ENCODE measurements at regions not wholly inside any gene's neighbourhood (a gene's known extent, or its start where the extent isn't known, plus 50 kb on each side); places are given as distances from the start of the nearest gene placed in this dataset.

DNA sequence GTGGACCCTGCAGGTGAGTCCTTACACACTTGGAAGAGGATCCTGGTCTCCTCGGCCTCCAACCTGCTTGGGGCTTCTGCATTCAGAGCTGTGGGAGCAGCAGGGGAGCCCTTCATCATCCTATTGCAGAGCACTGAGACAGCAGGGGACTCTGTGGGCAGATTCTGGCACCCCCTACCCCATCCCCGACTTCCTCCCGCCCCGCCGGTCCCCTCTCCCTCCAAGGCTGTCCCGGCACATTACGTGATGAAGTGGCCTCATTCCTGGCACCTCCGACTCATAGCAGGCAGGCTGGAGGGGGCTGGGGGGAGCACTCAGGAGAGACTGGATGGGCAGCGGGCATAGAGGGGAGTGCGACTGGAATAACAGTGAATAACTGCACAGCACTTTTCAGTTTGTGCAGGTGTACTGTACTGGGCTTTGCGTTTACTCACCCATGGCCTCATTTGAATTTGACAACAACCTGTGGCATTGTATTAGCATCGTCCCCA, 394.1 kb downstream of the MATN1 start:
- WGBS, 2 donors = 83 to 84% methylated on average over 12 of the region's 12 CpGs
- Histone ChIP-seq H3K9me3 (ENCODE audit: control insufficient read depth in 2 of 2, insufficient read depth in 1 of 2, low read depth in 1 of 2, low read length in 1 of 2) (peaks cover 0 to 3% of the 10 kb centered on the region in 2 donors), H3K4me3 (ENCODE audit: low read depth in 1 of 2, low read length in 2 of 2) (no peak overlapping the region), H3K27ac (ENCODE audit: low read depth in 2 of 2, low read length in 1 of 2) (no peak overlapping the region), H3K4me1 (ENCODE audit: control insufficient read depth in 2 of 2, insufficient read depth in 2 of 2, low read length in 1 of 2) (no peaks in the 10 kb centered on the region), H3K27me3 (ENCODE audit: control insufficient read depth in 1 of 2, insufficient read depth in 2 of 2, low read length in 2 of 2) (no peaks in the 10 kb centered on the region), H3K36me3 (ENCODE audit: control insufficient read depth in 2 of 2, insufficient read depth in 2 of 2, low read length in 1 of 2) (no peaks in the 10 kb centered on the region)

DNA sequence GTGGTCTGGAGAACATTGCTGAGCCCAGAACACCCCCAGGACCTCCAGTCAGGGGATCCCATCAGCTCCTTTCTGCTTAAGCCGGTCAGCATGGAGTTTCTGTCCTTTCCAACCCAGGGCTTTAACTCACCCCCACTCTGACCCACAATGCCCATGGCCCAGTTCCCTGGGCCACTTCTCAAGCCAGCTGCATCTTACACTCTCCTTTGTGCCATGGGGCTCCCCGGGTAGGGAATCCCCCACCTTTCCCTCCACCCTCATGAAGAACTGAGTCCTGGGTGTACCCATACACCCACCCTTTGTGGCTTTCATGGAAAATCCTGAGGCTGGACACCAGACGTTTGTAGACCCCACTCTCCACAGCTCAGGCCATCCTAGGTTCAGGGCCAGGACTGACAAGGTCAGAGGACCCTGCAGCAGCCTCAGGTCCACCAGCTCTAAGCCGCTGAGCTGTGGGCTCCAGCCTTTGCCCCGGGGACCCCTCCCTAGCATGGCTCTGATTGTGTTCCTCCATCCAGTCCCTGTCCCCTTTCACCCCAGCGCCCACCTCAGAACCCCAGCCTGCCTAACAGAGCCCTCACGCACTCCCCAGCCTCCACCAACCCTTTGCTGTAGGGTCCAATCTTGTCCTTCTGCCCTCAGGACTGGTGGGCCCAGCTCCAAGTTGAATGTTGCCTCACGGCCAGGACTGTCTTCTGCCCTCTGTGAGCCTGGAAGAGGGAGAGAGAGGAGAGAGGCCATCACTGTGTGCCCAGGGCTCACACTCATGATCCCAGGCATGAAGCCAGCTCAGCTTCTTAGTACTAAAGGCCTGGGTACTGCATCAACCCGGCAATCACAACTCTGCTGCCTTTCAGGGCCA, 394.8 kb downstream of the MATN1 start:
- Histone ChIP-seq H3K4me3 (ENCODE audit: low read depth in 1 of 2, low read length in 2 of 2) (no peak overlapping the region), H3K36me3 (ENCODE audit: control insufficient read depth in 2 of 2, insufficient read depth in 2 of 2, low read length in 1 of 2) (no peaks in the 10 kb centered on the region), H3K4me1 (ENCODE audit: control insufficient read depth in 2 of 2, insufficient read depth in 2 of 2, low read length in 1 of 2) (no peaks in the 10 kb centered on the region), H3K9me3 (ENCODE audit: control insufficient read depth in 2 of 2, insufficient read depth in 1 of 2, low read depth in 1 of 2, low read length in 1 of 2) (peaks cover 0 to 3% of the 10 kb centered on the region in 2 donors), H3K27ac (ENCODE audit: low read depth in 2 of 2, low read length in 1 of 2) (no peak overlapping the region), H3K27me3 (ENCODE audit: control insufficient read depth in 1 of 2, insufficient read depth in 2 of 2, low read length in 2 of 2) (no peaks in the 10 kb centered on the region)
- WGBS, 2 donors = 77 to 79% methylated on average over 9 of the region's 9 CpGs

DNA sequence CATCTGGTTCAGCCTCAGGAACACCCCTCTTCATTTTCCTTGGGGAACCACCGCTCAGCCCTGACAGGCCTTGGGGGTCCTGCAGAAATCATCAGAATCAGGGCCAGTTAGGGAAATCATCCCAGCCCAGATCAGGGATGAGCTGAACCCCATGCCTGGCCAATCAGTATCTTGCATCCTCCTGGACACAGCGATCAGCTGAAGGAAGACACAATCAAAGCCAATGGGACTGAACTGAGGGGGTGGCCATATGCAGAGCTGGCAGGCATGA, 395.4 kb downstream of the MATN1 start:
- H3K4me1 ChIP-seq (ENCODE audit: control insufficient read depth in 2 of 2, insufficient read depth in 2 of 2, low read length in 1 of 2) = no peaks in the 10 kb centered on the region
- H3K36me3 ChIP-seq (ENCODE audit: control insufficient read depth in 2 of 2, insufficient read depth in 2 of 2, low read length in 1 of 2) = no peaks in the 10 kb centered on the region
- H3K27ac ChIP-seq (ENCODE audit: low read depth in 2 of 2, low read length in 1 of 2) = no peak overlapping the region
- 91 to 94% methylated on average over 2 of the region's 2 CpGs for WGBS, 2 donors
- H3K9me3 ChIP-seq (ENCODE audit: control insufficient read depth in 2 of 2, insufficient read depth in 1 of 2, low read depth in 1 of 2, low read length in 1 of 2) = peaks cover 0 to 3% of the 10 kb centered on the region in 2 donors
- no peaks in the 10 kb centered on the region for H3K27me3 ChIP-seq (ENCODE audit: control insufficient read depth in 1 of 2, insufficient read depth in 2 of 2, low read length in 2 of 2)
- no peak overlapping the region for H3K4me3 ChIP-seq (ENCODE audit: low read depth in 1 of 2, low read length in 2 of 2)

DNA sequence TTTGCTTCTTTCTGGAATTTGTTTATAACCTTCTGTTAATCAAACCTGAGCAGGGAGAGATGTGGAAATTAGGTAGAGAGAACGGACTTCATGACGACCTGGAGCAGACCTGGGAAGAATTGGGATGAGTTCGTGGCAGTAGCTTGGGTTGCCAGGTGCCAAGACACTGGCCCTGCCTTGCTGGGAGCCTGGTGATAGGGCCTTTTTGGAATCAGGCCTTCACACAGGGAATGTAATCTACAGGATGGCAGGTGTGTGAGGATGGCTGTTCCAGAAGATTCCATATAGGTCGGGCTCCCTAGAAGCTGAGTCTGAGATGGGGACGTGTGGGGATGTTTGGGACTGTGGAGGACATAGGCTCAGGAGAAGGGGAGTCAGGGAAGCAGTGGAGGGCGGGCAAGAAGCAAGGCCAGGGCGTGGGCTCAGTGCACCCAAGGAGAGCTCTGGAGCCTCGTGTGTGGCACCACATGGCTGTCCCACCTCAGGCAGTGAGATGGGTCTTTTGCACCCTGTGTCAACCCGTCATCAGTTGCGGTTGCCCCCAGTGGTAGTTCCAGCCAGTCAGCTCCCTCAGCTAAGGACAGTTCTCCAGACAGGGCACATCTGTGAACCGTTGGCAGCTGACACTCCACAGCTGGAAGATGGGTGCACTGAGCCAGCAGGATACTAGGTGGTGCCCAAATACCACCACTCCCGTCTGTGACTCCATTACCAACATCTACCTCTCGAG, 395.9 kb downstream of the MATN1 start:
- no peak overlapping the region for H3K27ac ChIP-seq (ENCODE audit: low read depth in 2 of 2, low read length in 1 of 2)

DNA sequence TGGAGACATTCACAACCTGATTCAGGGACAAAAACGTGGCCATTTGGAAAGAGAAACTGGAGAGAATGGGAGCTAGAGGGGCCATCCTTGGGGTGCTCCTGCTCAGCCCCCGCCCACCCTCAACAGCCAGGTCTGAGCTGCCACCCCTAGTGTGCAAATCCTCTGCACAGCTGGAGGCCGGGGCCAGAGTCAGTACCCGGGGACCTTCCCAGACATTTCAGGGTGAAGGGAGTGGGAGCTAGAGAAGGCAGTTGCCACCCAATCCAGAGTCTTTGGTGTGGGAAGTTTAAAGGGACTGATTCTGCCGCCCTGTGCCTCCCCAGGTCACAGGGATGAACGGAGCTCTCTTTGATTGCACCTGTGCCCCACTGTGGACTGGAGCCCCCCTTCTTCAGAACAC, 397.4 kb downstream of the MATN1 start:
- no peak overlapping the region for H3K4me3 ChIP-seq (ENCODE audit: low read depth in 1 of 2, low read length in 2 of 2)
- H3K4me1 ChIP-seq (ENCODE audit: control insufficient read depth in 2 of 2, insufficient read depth in 2 of 2, low read length in 1 of 2) = peaks cover 0 to 3% of the 10 kb centered on the region in 2 donors
- no peaks in the 10 kb centered on the region for H3K9me3 ChIP-seq (ENCODE audit: control insufficient read depth in 2 of 2, insufficient read depth in 1 of 2, low read depth in 1 of 2, low read length in 1 of 2)
- H3K36me3 ChIP-seq (ENCODE audit: control insufficient read depth in 2 of 2, insufficient read depth in 2 of 2, low read length in 1 of 2) = no peaks in the 10 kb centered on the region
- 71 to 73% methylated on average over 6 of the region's 6 CpGs for WGBS, 2 donors
- no peaks in the 10 kb centered on the region for H3K27me3 ChIP-seq (ENCODE audit: control insufficient read depth in 1 of 2, insufficient read depth in 2 of 2, low read length in 2 of 2)
- no peak overlapping the region for H3K27ac ChIP-seq (ENCODE audit: low read depth in 2 of 2, low read length in 1 of 2)

More for the DNA sequence above, 395.9 kb downstream of the MATN1 start:
- Histone ChIP-seq H3K27me3 (ENCODE audit: control insufficient read depth in 1 of 2, insufficient read depth in 2 of 2, low read length in 2 of 2) (no peaks in the 10 kb centered on the region), H3K9me3 (ENCODE audit: control insufficient read depth in 2 of 2, insufficient read depth in 1 of 2, low read depth in 1 of 2, low read length in 1 of 2) (peaks cover 0 to 3% of the 10 kb centered on the region in 2 donors), H3K36me3 (ENCODE audit: control insufficient read depth in 2 of 2, insufficient read depth in 2 of 2, low read length in 1 of 2) (no peaks in the 10 kb centered on the region), H3K4me3 (ENCODE audit: low read depth in 1 of 2, low read length in 2 of 2) (no peak overlapping the region), H3K4me1 (ENCODE audit: control insufficient read depth in 2 of 2, insufficient read depth in 2 of 2, low read length in 1 of 2) (no peaks in the 10 kb centered on the region)
- 75 to 76% methylated on average over 12 to 13 of the region's 13 CpGs for WGBS, 2 donors

DNA sequence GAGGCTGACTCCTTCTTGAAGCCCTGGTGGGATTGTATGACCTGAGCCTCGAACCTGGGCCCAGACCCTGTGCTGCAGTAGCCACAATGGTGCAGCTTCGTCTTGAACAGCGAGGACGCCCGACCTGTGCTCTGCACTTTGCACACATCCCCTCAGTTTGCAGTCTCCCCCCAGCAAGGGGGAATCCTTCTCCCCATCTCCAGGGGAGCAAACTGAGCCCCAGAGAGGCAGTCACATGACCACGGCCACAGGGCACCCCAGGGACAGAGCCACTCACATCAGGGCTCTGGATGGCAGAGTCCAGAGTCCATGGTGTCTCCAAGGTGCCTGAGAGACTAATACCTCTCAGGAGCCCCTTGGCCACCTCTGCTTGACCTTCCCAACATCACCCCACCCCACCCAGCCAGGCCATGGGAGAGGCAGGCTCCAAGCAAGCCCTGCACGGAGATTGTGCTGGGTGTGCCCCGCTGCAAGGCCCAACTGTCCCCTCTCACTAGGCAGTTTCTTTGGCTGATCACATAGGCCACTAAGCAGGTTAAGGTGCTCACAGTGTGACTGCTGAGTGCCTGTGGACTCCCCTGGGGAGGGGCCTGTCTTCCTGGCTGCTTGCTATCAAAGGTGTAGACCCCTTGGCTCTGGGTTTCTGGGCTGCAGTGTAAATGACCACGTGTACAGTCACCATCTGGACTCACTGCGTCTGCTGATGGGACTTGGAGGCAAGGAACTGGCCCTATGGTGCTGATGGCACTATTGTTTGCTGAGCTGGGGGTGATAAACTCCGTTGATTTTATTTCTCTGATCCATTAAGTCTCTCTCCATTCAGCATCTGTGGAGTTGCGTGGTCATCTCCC, 398.1 kb downstream of the MATN1 start:
- H3K4me1 ChIP-seq (ENCODE audit: control insufficient read depth in 2 of 2, insufficient read depth in 2 of 2, low read length in 1 of 2) = peaks cover 0 to 3% of the 10 kb centered on the region in 2 donors
- 78 to 83% methylated on average over 12 of the region's 12 CpGs for WGBS, 2 donors
- no peaks in the 10 kb centered on the region for H3K36me3 ChIP-seq (ENCODE audit: control insufficient read depth in 2 of 2, insufficient read depth in 2 of 2, low read length in 1 of 2)

DNA sequence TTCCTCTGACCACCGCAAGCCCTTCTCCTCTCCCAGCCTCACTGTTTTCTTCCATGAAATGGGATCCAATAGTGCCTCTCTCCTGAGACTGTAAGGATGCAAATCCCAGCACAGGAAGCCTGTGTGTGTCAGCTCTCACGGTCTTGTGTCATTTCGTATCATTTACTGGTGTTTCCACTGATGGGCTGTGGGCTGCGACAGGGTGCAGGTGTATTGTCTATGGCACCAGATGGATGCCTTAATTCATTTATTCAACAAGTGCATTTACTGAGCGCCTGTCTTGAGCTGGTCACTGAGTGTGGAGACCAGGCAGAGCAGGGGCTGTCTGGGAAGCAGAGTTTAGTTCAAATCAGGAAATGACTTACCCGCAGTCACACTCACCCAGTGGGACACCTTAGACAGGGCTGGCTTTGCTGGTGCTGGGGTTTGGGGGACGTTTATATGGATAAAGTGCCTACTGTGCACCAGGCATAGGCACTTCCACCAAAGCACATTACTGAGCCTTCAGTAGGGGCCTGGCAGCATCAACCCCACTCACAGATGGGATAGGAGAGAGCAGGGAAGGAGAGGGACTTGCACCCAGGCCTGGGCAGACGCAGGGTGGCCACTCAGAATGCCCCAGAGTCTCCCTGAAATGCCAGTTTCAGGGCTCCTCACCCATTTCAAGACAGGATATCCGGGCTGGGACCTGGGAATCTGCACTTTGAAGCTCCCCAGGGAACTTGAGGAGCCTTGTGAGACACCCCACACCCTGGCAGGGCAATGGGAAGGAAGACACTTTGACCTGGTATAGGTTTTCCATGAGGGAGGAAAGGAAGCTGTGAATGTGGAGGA, 398.9 kb downstream of the MATN1 start:
- no peaks in the 10 kb centered on the region for H3K27me3 ChIP-seq (ENCODE audit: control insufficient read depth in 1 of 2, insufficient read depth in 2 of 2, low read length in 2 of 2)
- no peak overlapping the region for H3K4me3 ChIP-seq (ENCODE audit: low read depth in 1 of 2, low read length in 2 of 2)
- WGBS, 2 donors = 75 to 81% methylated on average over 9 of the region's 9 CpGs
- no peak overlapping the region for H3K27ac ChIP-seq (ENCODE audit: low read depth in 2 of 2, low read length in 1 of 2)
- H3K9me3 ChIP-seq (ENCODE audit: control insufficient read depth in 2 of 2, insufficient read depth in 1 of 2, low read depth in 1 of 2, low read length in 1 of 2) = no peaks in the 10 kb centered on the region
- no peaks in the 10 kb centered on the region for H3K36me3 ChIP-seq (ENCODE audit: control insufficient read depth in 2 of 2, insufficient read depth in 2 of 2, low read length in 1 of 2)
- H3K4me1 ChIP-seq (ENCODE audit: control insufficient read depth in 2 of 2, insufficient read depth in 2 of 2, low read length in 1 of 2) = peaks cover 0 to 3% of the 10 kb centered on the region in 2 donors

More for the DNA sequence above, 398.1 kb downstream of the MATN1 start:
- Histone ChIP-seq H3K9me3 (ENCODE audit: control insufficient read depth in 2 of 2, insufficient read depth in 1 of 2, low read depth in 1 of 2, low read length in 1 of 2) (no peaks in the 10 kb centered on the region), H3K27ac (ENCODE audit: low read depth in 2 of 2, low read length in 1 of 2) (no peak overlapping the region), H3K4me3 (ENCODE audit: low read depth in 1 of 2, low read length in 2 of 2) (no peak overlapping the region), H3K27me3 (ENCODE audit: control insufficient read depth in 1 of 2, insufficient read depth in 2 of 2, low read length in 2 of 2) (no peaks in the 10 kb centered on the region)

DNA sequence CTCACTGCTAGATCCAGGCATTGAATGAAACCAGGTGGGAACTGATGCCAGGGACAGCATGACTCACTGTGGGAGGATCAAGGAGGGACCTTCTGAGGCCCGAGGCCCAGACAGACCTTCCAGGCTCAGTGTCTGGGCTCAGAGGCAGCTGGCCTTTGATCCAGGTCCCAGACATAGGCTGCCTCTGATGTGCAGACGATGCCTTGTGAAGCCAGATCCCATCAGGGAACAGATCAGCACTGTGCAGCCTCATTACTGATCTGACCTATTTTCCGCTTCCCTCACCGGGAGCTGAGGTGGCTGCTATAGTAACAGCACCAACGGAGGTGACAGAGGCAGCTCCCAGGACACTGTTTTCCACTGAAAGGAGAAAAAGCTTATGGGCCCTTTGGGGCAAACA, 399.5 kb downstream of the MATN1 start:
- no peak overlapping the region for H3K27ac ChIP-seq (ENCODE audit: low read depth in 2 of 2, low read length in 1 of 2)
- H3K9me3 ChIP-seq (ENCODE audit: control insufficient read depth in 2 of 2, insufficient read depth in 1 of 2, low read depth in 1 of 2, low read length in 1 of 2) = no peaks in the 10 kb centered on the region
- WGBS, 2 donors = 36 to 42% methylated on average over 5 of the region's 5 CpGs
- H3K27me3 ChIP-seq (ENCODE audit: control insufficient read depth in 1 of 2, insufficient read depth in 2 of 2, low read length in 2 of 2) = no peaks in the 10 kb centered on the region
- H3K36me3 ChIP-seq (ENCODE audit: control insufficient read depth in 2 of 2, insufficient read depth in 2 of 2, low read length in 1 of 2) = no peaks in the 10 kb centered on the region
- peaks cover 0 to 3% of the 10 kb centered on the region in 2 donors for H3K4me1 ChIP-seq (ENCODE audit: control insufficient read depth in 2 of 2, insufficient read depth in 2 of 2, low read length in 1 of 2)
- H3K4me3 ChIP-seq (ENCODE audit: low read depth in 1 of 2, low read length in 2 of 2) = no peak overlapping the region

DNA sequence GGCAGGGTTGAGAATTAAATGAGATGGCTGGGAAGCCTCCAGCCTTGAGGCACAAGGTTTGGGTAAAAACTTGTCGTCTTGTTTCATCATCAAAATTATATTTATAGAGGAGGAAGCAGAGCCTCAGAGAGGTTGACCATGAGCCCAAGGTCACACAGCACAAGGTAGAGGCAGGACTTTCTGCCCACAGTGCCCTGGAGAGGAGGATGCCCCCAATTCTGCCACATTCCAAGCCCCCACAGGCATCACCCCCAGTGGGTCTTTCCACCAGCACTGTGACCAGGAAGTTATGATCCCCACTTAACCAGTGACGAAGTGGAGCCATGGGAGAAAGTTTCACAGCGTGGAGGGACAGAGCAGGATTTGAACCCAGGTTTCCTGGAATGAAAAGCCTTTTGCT, 400.0 kb downstream of the MATN1 start:
- 82 to 88% methylated on average over 3 of the region's 3 CpGs for WGBS, 2 donors
- Histone ChIP-seq H3K27me3 (ENCODE audit: control insufficient read depth in 1 of 2, insufficient read depth in 2 of 2, low read length in 2 of 2) (no peaks in the 10 kb centered on the region), H3K27ac (ENCODE audit: low read depth in 2 of 2, low read length in 1 of 2) (no peak overlapping the region)

More for the DNA sequence above, 400.0 kb downstream of the MATN1 start:
- H3K4me3 ChIP-seq (ENCODE audit: low read depth in 1 of 2, low read length in 2 of 2) = no peak overlapping the region
- H3K4me1 ChIP-seq (ENCODE audit: control insufficient read depth in 2 of 2, insufficient read depth in 2 of 2, low read length in 1 of 2) = peaks cover 0 to 3% of the 10 kb centered on the region in 2 donors
- H3K36me3 ChIP-seq (ENCODE audit: control insufficient read depth in 2 of 2, insufficient read depth in 2 of 2, low read length in 1 of 2) = no peaks in the 10 kb centered on the region
- H3K9me3 ChIP-seq (ENCODE audit: control insufficient read depth in 2 of 2, insufficient read depth in 1 of 2, low read depth in 1 of 2, low read length in 1 of 2) = no peaks in the 10 kb centered on the region

All from esophagus (tissue), 2 donors.